Stomach (tissue), 4 donors: ENCODE measurements at regions not wholly inside any gene's neighbourhood (a gene's known extent, or its start where the extent isn't known, plus 50 kb on each side); places are given as distances from the start of the nearest gene placed in this dataset.

ENCODE experiments used
- POLR2A ChIP-seq, 4 donors: fragments of 450-650 bp; IDR thresholded peaks; one replicate each; pipeline ENCODE4 v1.6.1; 2016; ENCODE audit warnings: antibody characterized with exemption in 4 of 4, control low read depth in 2 of 4, mild to moderate bottlenecking in 1 of 4, moderate library complexity in 1 of 4
- POLR2AphosphoS5 ChIP-seq, 3 donors: sonication (generic); formaldehyde crosslinking; IDR thresholded peaks; one replicate each; pipeline ENCODE4 v1.6.1; 2016; ENCODE audit warnings: antibody characterized with exemption in 3 of 3

GRCh38 chr10:62633976-62634375, 170.5 kb upstream of the ADO start:
- TF ChIP-seq POLR2A (IDR thresholded peaks at IDR 0.05) = no peak
- no peak for TF ChIP-seq POLR2AphosphoS5 (IDR thresholded peaks at IDR 0.05)
